H9 (cell line): ENCODE measurements at regions not wholly inside any gene's neighbourhood (a gene's known extent, or its start where the extent isn't known, plus 50 kb on each side); places are given as distances from the start of the nearest gene placed in this dataset.

Source experiments
- DNase-seq: peaks from one replicate; pipeline ENCODE4 v3.0.0-alpha.2; 2017
- H2AFZ ChIP-seq: one replicate; pipeline ENCODE4 v1.6.1; 2013; ENCODE audit warnings: mild to moderate bottlenecking, low read length, control low read depth, moderate library complexity
- H2AK5ac ChIP-seq: 2 replicates; pipeline ENCODE4 v1.6.1; 2013; ENCODE audit warnings: low read length, control low read depth, mixed read lengths; ENCODE audit not compliant: insufficient read length
- H2BK120ac ChIP-seq: one replicate; pipeline ENCODE4 v1.6.1; 2013; ENCODE audit warnings: low read depth, mild to moderate bottlenecking, low read length, control low read depth, inconsistent platforms; ENCODE audit not compliant: poor library complexity, severe bottlenecking
- H2BK12ac ChIP-seq: 2 replicates; pipeline ENCODE4 v1.6.1; 2013; ENCODE audit warnings: low read length, control low read depth, mixed read lengths, low read depth; ENCODE audit not compliant: insufficient read length
- H2BK15ac ChIP-seq: 2 replicates; pipeline ENCODE4 v1.6.1; 2013; ENCODE audit warnings: low read depth, low read length, control low read depth
- H2BK20ac ChIP-seq: one replicate; pipeline ENCODE4 v1.6.1; 2013; ENCODE audit warnings: low read depth, mild to moderate bottlenecking, low read length, control low read depth, inconsistent platforms; ENCODE audit not compliant: poor library complexity, severe bottlenecking
- H2BK5ac ChIP-seq: 2 replicates; pipeline ENCODE4 v1.6.1; 2013; ENCODE audit warnings: low read length, control low read depth, mixed read lengths; ENCODE audit not compliant: insufficient read length
- H3K14ac ChIP-seq: 2 replicates; pipeline ENCODE4 v1.6.1; 2013; ENCODE audit warnings: low read length, control low read depth; ENCODE audit not compliant: insufficient read depth
- H3K18ac ChIP-seq: 2 replicates; pipeline ENCODE4 v1.6.1; 2013; ENCODE audit warnings: low read depth, mild to moderate bottlenecking, mixed read lengths, low read length, control low read depth; ENCODE audit not compliant: insufficient read length
- H3K23ac ChIP-seq: 2 replicates; pipeline ENCODE4 v1.6.1; 2013; ENCODE audit warnings: low read length, control low read depth, mixed read lengths, low read depth; ENCODE audit not compliant: insufficient read length
- H3K23me2 ChIP-seq: 2 replicates; pipeline ENCODE4 v1.6.1; 2013; ENCODE audit warnings: low read depth, mild to moderate bottlenecking, mixed read lengths, low read length, control low read depth; ENCODE audit not compliant: insufficient read length, poor library complexity, severe bottlenecking
- H3K27ac ChIP-seq: 2 replicates; pipeline ENCODE4 v1.5.1; 2013; ENCODE audit warnings: low read length, control low read depth, mixed read lengths, low read depth; ENCODE audit not compliant: insufficient read length
- H3K27me3 ChIP-seq: 2 replicates; pipeline ENCODE4 v1.6.1; 2013; ENCODE audit warnings: low read length, control low read depth, inconsistent platforms; ENCODE audit not compliant: insufficient read depth
- H3K4ac ChIP-seq: 2 replicates; pipeline ENCODE4 v1.6.1; 2013; ENCODE audit warnings: low read depth, mild to moderate bottlenecking, control low read depth, inconsistent platforms, low read length, moderate library complexity
- H3K4me1 ChIP-seq: 2 replicates; pipeline ENCODE4 v1.6.1; 2013; ENCODE audit warnings: low read length, control low read depth, inconsistent platforms; ENCODE audit not compliant: insufficient read depth
- H3K4me2 ChIP-seq: 2 replicates; pipeline ENCODE4 v1.6.1; 2013; ENCODE audit warnings: low read length, control low read depth, mixed read lengths; ENCODE audit not compliant: insufficient read length, insufficient read depth
- H3K56ac ChIP-seq: 2 replicates; pipeline ENCODE4 v1.6.1; 2013; ENCODE audit warnings: low read depth, mild to moderate bottlenecking, mixed read lengths, low read length, control low read depth; ENCODE audit not compliant: insufficient read length
- H3K79me1 ChIP-seq: 2 replicates; pipeline ENCODE4 v1.6.1; 2013; ENCODE audit warnings: low read depth, mild to moderate bottlenecking, moderate library complexity, low read length, control low read depth, inconsistent platforms; ENCODE audit not compliant: insufficient read depth, poor library complexity, severe bottlenecking
- H3K79me2 ChIP-seq: 2 replicates; pipeline ENCODE4 v1.6.1; 2013; ENCODE audit warnings: low read length, control low read depth, inconsistent platforms; ENCODE audit not compliant: insufficient read depth
- H3K9ac ChIP-seq: 2 replicates; pipeline ENCODE4 v1.6.1; 2013; ENCODE audit warnings: low read length, control low read depth, mixed read lengths; ENCODE audit not compliant: insufficient read length; ENCODE audit errors: extremely low read depth
- H3K9me3 ChIP-seq: one replicate; pipeline ENCODE4 v1.6.1; 2013; ENCODE audit warnings: low read depth, low read length, inconsistent platforms; ENCODE audit not compliant: control insufficient read depth
- H3T11ph ChIP-seq: one replicate; pipeline ENCODE4 v1.6.1; 2013; ENCODE audit warnings: mild to moderate bottlenecking, low read length, control low read depth, inconsistent platforms
- H4K20me1 ChIP-seq: one replicate; pipeline ENCODE4 v1.6.1; 2013; ENCODE audit not compliant: control insufficient read depth, insufficient read length, insufficient read depth
- H4K5ac ChIP-seq: 2 replicates; pipeline ENCODE4 v1.6.1; 2013; ENCODE audit warnings: low read depth, mild to moderate bottlenecking, mixed read lengths, low read length, control low read depth; ENCODE audit not compliant: insufficient read length
- H4K8ac ChIP-seq: replicated peaks from 2 replicates; pipeline ENCODE4 v1.6.1; 2013; ENCODE audit warnings: low read length, control low read depth, mixed read lengths, low read depth; ENCODE audit not compliant: insufficient read length
- H4K91ac ChIP-seq: 2 replicates; pipeline ENCODE4 v1.6.1; 2013; ENCODE audit warnings: low read depth, mild to moderate bottlenecking, moderate library complexity, mixed read lengths, low read length, control low read depth; ENCODE audit not compliant: insufficient read length
- H3K27ac Mint-ChIP-seq, 3 experiments: 2 replicates in 2 of 3; 3 replicates in 1 of 3; pipeline ENCODE4 v1.8.0; 2020 to 2021; ENCODE audit warnings: mixed read lengths in 3 of 3, mild to moderate bottlenecking in 1 of 3, moderate library complexity in 1 of 3
- H3K27me3 Mint-ChIP-seq: 2 replicates; pipeline ENCODE4 v1.8.0; 2021; ENCODE audit warnings: low read depth, mild to moderate bottlenecking, moderate library complexity, mixed read lengths
- H3K36me3 Mint-ChIP-seq, 3 experiments: 2 replicates in 2 of 3; 3 replicates in 1 of 3; pipeline ENCODE4 v1.8.0; 2020 to 2021; ENCODE audit warnings: low read depth in 3 of 3, mixed read lengths in 3 of 3; ENCODE audit not compliant: insufficient read depth in 1 of 3
- H3K4me1 Mint-ChIP-seq, 2 experiments: 2 replicates each; pipeline ENCODE4 v1.8.0; 2020; ENCODE audit warnings: mixed read lengths in 2 of 2
- H3K4me3 Mint-ChIP-seq, 2 experiments: 2 replicates in 1 of 2; 3 replicates in 1 of 2; pipeline ENCODE4 v1.8.0; 2020 to 2021; ENCODE audit warnings: mild to moderate bottlenecking in 2 of 2, mixed read lengths in 2 of 2, moderate library complexity in 1 of 2
- H3K9me3 Mint-ChIP-seq, 2 experiments: 2 replicates in 1 of 2; 3 replicates in 1 of 2; pipeline ENCODE4 v1.8.0; 2020; ENCODE audit warnings: mild to moderate bottlenecking in 2 of 2, mixed read lengths in 2 of 2, moderate library complexity in 1 of 2
- CTCF ChIP-seq: fragments of 200-600 bp; sonication (generic); conservative IDR thresholded peaks from 3 replicates; pipeline ENCODE4 v1.8.0; 2021; ENCODE audit warnings: antibody characterized with exemption, mild to moderate bottlenecking
- WGBS: extraction: QIAGEN DNeasy Blood & Tissue Kit; methylation state at CpG from one replicate; pipeline ENCODE4 v1.1.7; 2013; ENCODE audit warnings: missing lambda C conversion rate, low lambda C conversion rate, mixed read lengths; ENCODE audit not compliant: insufficient read length; ENCODE audit errors: extremely low coverage; 5-methylcytosine and 5-hydroxymethylcytosine counted together

DNA sequence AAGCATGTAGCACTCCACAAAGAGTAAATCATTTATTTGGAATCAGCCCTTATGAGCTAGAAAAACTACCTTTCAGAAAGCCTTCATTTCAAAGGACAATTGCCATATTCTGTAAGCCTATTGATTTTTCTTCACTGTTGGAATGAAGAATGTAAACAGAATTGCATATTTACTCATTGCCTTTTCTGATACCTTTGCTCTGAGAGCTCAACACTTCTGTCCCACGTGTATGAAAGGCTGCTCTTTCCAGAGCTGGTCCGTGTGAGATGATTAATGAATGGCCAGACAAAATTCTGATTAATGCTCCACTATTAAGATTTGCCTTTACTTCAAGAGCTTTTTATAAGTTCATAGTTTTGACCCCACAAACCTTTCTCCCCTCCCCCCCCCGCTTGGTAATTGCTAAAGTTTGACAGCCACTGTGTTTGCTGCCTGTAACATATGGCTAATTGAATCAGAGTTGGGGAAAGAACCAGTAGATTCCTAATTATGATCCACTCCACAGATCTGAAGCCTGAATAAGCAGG, 63.0 kb upstream of the PLEKHA5 start:
- Histone ChIP-seq H3K4me2 (no peak overlapping the region), H2AK5ac (no peak overlapping the region), H3K79me2 (no peaks in the 10 kb centered on the region), H3T11ph (no peak overlapping the region), H3K27me3 (no peaks in the 10 kb centered on the region), H2AFZ (no peak overlapping the region), H3K4me1 (peaks cover 3% of the 10 kb centered on the region; the same call in 1 of the 2 replicates), H2BK20ac (no peak overlapping the region), H2BK5ac (no peak overlapping the region), H4K20me1 (no peaks in the 10 kb centered on the region), H4K5ac (no peak overlapping the region), H2BK15ac (no peak overlapping the region), H4K91ac (no peak overlapping the region), H3K18ac (no peak overlapping the region), H2BK120ac (no peak overlapping the region), H3K27ac (no peak overlapping the region), H3K56ac (no peak overlapping the region), H3K14ac (no peak overlapping the region), H3K4ac (no peak overlapping the region), H3K9ac (no peak overlapping the region), H3K9me3 (no peaks in the 10 kb centered on the region), H4K8ac (no peak overlapping the region), H2BK12ac (no peak overlapping the region), H3K23me2 (no peaks in the 10 kb centered on the region), H3K79me1 (no peaks in the 10 kb centered on the region), H3K23ac (no peak overlapping the region)
- H3K9me3 Mint-ChIP-seq: no peaks in the 10 kb centered on the region
- peaks cover 23 to 24% of the 10 kb centered on the region in 2 experiments for H3K4me1 Mint-ChIP-seq
- no peak overlapping the region for H3K4me3 Mint-ChIP-seq
- no peak for TF ChIP-seq CTCF
- WGBS: no CpG with 5 or more reads among the region's 3 CpGs
- peaks cover 0 to 2% (median 0%) of the 10 kb centered on the region in 3 experiments; a peak in 1 of 7 replicates for H3K36me3 Mint-ChIP-seq
- H3K27ac Mint-ChIP-seq: no peak overlapping the region
- no peak for DNase-seq
- no peaks in the 10 kb centered on the region for H3K27me3 Mint-ChIP-seq
